GM21528 (cell line): ENCODE measurements at regions not wholly inside any gene's neighbourhood (a gene's known extent, or its start where the extent isn't known, plus 50 kb on each side); places are given as distances from the start of the nearest gene placed in this dataset.
"Not testable (repeated sequence)": the region's sequence is repeated elsewhere in the genome, so short reads cannot be mapped to it uniquely, and the experiment has no call there.

Experiments used
- ATAC-seq: cut with Tn5 transposase; IDR thresholded peaks from one replicate; pipeline ENCODE4 v1.9.1; 2021; ENCODE audit warnings: mild to moderate bottlenecking, moderate library complexity; ENCODE audit not compliant: unreplicated experiment, low FRiP score

- no peak for ATAC-seq
These were observed 161.5 kb downstream of the SOX3 start for GRCh38 chrX:140343226-140343868.

GRCh38 chrX:140342410-140342809 lies 162.5 kb downstream of the SOX3 start:
- no peak for ATAC-seq

GRCh38 chrX:140337263-140337662 lies 167.6 kb downstream of the SOX3 start:
- no peak for ATAC-seq

- ATAC-seq = no peak
These were observed 186.6 kb downstream of the SOX3 start for GRCh38 chrX:140318296-140318695.

- no peak for ATAC-seq
These were observed 187.4 kb downstream of the SOX3 start for GRCh38 chrX:140317462-140317861.

GRCh38 chrX:140298960-140299825 lies 205.7 kb downstream of the SOX3 start:
- no peak for ATAC-seq

- ATAC-seq = no peak
These were observed 207.6 kb downstream of the SOX3 start for GRCh38 chrX:140297273-140297672.

- ATAC-seq = no peak
These were observed 211.9 kb downstream of the SOX3 start for GRCh38 chrX:140292961-140293360.

GRCh38 chrX:140292188-140292587 lies 212.7 kb downstream of the SOX3 start:
- no peak for ATAC-seq

- no peak for ATAC-seq
These were observed 229.9 kb downstream of the SOX3 start for GRCh38 chrX:140274811-140275525.

GRCh38 chrX:140273921-140274320 lies 230.9 kb downstream of the SOX3 start:
- no peak for ATAC-seq

GRCh38 chrX:140250391-140250790 lies 254.5 kb downstream of the SOX3 start:
- no peak for ATAC-seq

GRCh38 chrX:140249088-140249487 lies 255.8 kb downstream of the SOX3 start:
- ATAC-seq = no peak

- ATAC-seq = no peak
These were observed 263.9 kb upstream of the CXorf66 start for GRCh38 chrX:140229191-140229590.

- ATAC-seq = not testable (repeated sequence)
These were observed 260.7 kb upstream of the CXorf66 start for GRCh38 chrX:140226037-140226436.

GRCh38 chrX:140215894-140216293 lies 250.6 kb upstream of the CXorf66 start:
- ATAC-seq = not testable (repeated sequence)

GRCh38 chrX:140214518-140214917 lies 249.2 kb upstream of the CXorf66 start:
- ATAC-seq = not testable (repeated sequence)

GRCh38 chrX:140206657-140207056 lies 241.3 kb upstream of the CXorf66 start:
- no peak for ATAC-seq

- no peak for ATAC-seq
These were observed 225.3 kb upstream of the CXorf66 start for GRCh38 chrX:140190441-140191108.

GRCh38 chrX:140180585-140180984 lies 215.3 kb upstream of the CXorf66 start:
- no peak for ATAC-seq

GRCh38 chrX:140177821-140178220 lies 212.5 kb upstream of the CXorf66 start:
- ATAC-seq = no peak
